Activated CD8-positive, alpha-beta T cell treated with anti-CD3 and anti-CD28 coated beads for 36 hours (primary cell): ENCODE measurements at regions not wholly inside any gene's neighbourhood (a gene's known extent, or its start where the extent isn't known, plus 50 kb on each side); places are given as distances from the start of the nearest gene placed in this dataset.

Experiments
- ATAC-seq: fragments of 200-7000 bp; cut with Tn5 transposase; one replicate; pipeline ENCODE4 v1.10.0; 2021; ENCODE audit warnings: mild to moderate bottlenecking, moderate library complexity
- CTCF ChIA-PET: fragments of 350-600 bp; sonication (Branson Sonifier 250); formaldehyde crosslinking; loops from one replicate; lab custom pipeline; 2021; ENCODE audit warnings: antibody characterized with exemption; lab: Charles Lee
- POLR2A ChIA-PET: fragments of 350-600 bp; sonication (Branson Sonifier 250); formaldehyde crosslinking; loops from one replicate; lab custom pipeline; 2021; ENCODE audit warnings: antibody characterized with exemption; lab: Charles Lee
- DNase-seq: peaks from one replicate; pipeline ENCODE4 v3.0.0-alpha.2; 2020
- H3K27ac Mint-ChIP-seq: one replicate; pipeline ENCODE4 v1.8.0; 2021; ENCODE audit warnings: mild to moderate bottlenecking, mixed read lengths
- H3K27me3 Mint-ChIP-seq: one replicate; pipeline ENCODE4 v1.8.0; 2021; ENCODE audit warnings: mixed read lengths
- H3K36me3 Mint-ChIP-seq: one replicate; pipeline ENCODE4 v1.8.0; 2021; ENCODE audit warnings: low read depth, mixed read lengths
- H3K4me1 Mint-ChIP-seq: one replicate; pipeline ENCODE4 v1.8.0; 2021; ENCODE audit warnings: low read depth, mixed read lengths
- H3K4me3 Mint-ChIP-seq: one replicate; pipeline ENCODE4 v1.8.0; 2021; ENCODE audit warnings: mild to moderate bottlenecking, moderate library complexity, mixed read lengths
- H3K9me3 Mint-ChIP-seq: one replicate; pipeline ENCODE4 v1.8.0; 2021; ENCODE audit warnings: mixed read lengths
- CTCF ChIP-seq: fragments of 200-600 bp; IDR thresholded peaks from one replicate; pipeline ENCODE4 v1.8.0; 2022; ENCODE audit warnings: antibody characterized with exemption, mild to moderate bottlenecking
- intact Hi-C: fragments of 100-400 bp; cut with micrococcal nuclease; formaldehyde crosslinking; loops from one replicate; pipeline ENCODE4 v1.10.0; 2022

- ATAC-seq (no peak), DNase-seq (no peak)
- Mint-ChIP-seq H3K36me3 (no peaks in the 10 kb centered on the region), H3K27ac (no peak overlapping the region), H3K4me3 (no peak overlapping the region), H3K4me1 (no peaks in the 10 kb centered on the region), H3K27me3 (no peaks in the 10 kb centered on the region), H3K9me3 (no peaks in the 10 kb centered on the region)
- intact Hi-C loops, result no loop called here
- CTCF ChIA-PET, result no interaction called here
- POLR2A ChIA-PET, result no interaction called here
- no peak for TF ChIP-seq CTCF
These were observed 2064.1 kb upstream of the TENM3 start for GRCh38 chr4:180179146-180179545.

GRCh38 chr4:180189666-180190065, 2053.5 kb upstream of the TENM3 start:
- no peak for TF ChIP-seq CTCF
- POLR2A ChIA-PET, result no interaction called here
- H3K4me3 Mint-ChIP-seq, result no peak overlapping the region
- no peaks in the 10 kb centered on the region for H3K9me3 Mint-ChIP-seq
- H3K4me1 Mint-ChIP-seq, result peaks cover 2% of the 10 kb centered on the region
- intact Hi-C loops, result no loop called here
- no peaks in the 10 kb centered on the region for H3K27me3 Mint-ChIP-seq
- DNase-seq (no peak), ATAC-seq (no peak)
- CTCF ChIA-PET, result no interaction called here
- no peak overlapping the region for H3K27ac Mint-ChIP-seq
- no peaks in the 10 kb centered on the region for H3K36me3 Mint-ChIP-seq

GRCh38 chr4:180190382-180190781, 2052.8 kb upstream of the TENM3 start:
- no peaks in the 10 kb centered on the region for H3K36me3 Mint-ChIP-seq
- ATAC-seq (no peak), DNase-seq (no peak)
- H3K9me3 Mint-ChIP-seq, result no peaks in the 10 kb centered on the region
- intact Hi-C loops, result no loop called here
- no peaks in the 10 kb centered on the region for H3K27me3 Mint-ChIP-seq
- ChIA-PET POLR2A (no interaction called here), CTCF (interaction anchor here (0.6 kb wide), 1 partner anchor 58 kb away, joined by 3 read pairs; no protein-coding TSS in a partner anchor)
- no peak overlapping the region for H3K27ac Mint-ChIP-seq
- H3K4me1 Mint-ChIP-seq, result peaks cover 2% of the 10 kb centered on the region
- no peak overlapping the region for H3K4me3 Mint-ChIP-seq
- no peak for TF ChIP-seq CTCF

- ChIA-PET POLR2A (no interaction called here), CTCF (no interaction called here)
- H3K36me3 Mint-ChIP-seq, result no peaks in the 10 kb centered on the region
- no peak overlapping the region for H3K27ac Mint-ChIP-seq
- no peaks in the 10 kb centered on the region for H3K9me3 Mint-ChIP-seq
- H3K4me1 Mint-ChIP-seq, result no peaks in the 10 kb centered on the region
- H3K4me3 Mint-ChIP-seq, result no peak overlapping the region
- no peaks in the 10 kb centered on the region for H3K27me3 Mint-ChIP-seq
- TF ChIP-seq CTCF, result no peak
- ATAC-seq (no peak), DNase-seq (no peak)
- intact Hi-C loops, result no loop called here
These were observed 2045.7 kb upstream of the TENM3 start for GRCh38 chr4:180197471-180197870.

GRCh38 chr4:180203349-180203748, 2039.9 kb upstream of the TENM3 start:
- H3K36me3 Mint-ChIP-seq, result no peaks in the 10 kb centered on the region
- TF ChIP-seq CTCF, result no peak
- H3K27ac Mint-ChIP-seq, result no peak overlapping the region
- intact Hi-C loops, result no loop called here
- H3K4me1 Mint-ChIP-seq, result peaks cover 4% of the 10 kb centered on the region
- H3K27me3 Mint-ChIP-seq, result no peaks in the 10 kb centered on the region
- H3K4me3 Mint-ChIP-seq, result no peak overlapping the region
- ATAC-seq (peak; percentile 24), DNase-seq (peak; percentile 11)
- ChIA-PET CTCF (no interaction called here), POLR2A (no interaction called here)
- H3K9me3 Mint-ChIP-seq, result no peaks in the 10 kb centered on the region
